HCT116 (cell line): ENCODE measurements at regions not wholly inside any gene's neighbourhood (a gene's known extent, or its start where the extent isn't known, plus 50 kb on each side); places are given as distances from the start of the nearest gene placed in this dataset.

Experiments
- ATAC-seq: fragments of 200-7000 bp; cut with Tn5 transposase; 2 replicates; pipeline ENCODE4 v1.9.1; 2020; ENCODE audit warnings: mild to moderate bottlenecking, moderate library complexity
- BruUV-seq: library from RNA; stranded (reverse); fragments of 400-500 nt; replicated peaks from 2 replicates; lab custom pipeline; 2021; lab: Mats Ljungman, UMichigan
- CTCF ChIA-PET: fragments of 300-600 bp; sonication (Branson Sonifier 250); formaldehyde crosslinking; loops from one replicate; lab custom pipeline; 2021; ENCODE audit warnings: antibody characterized with exemption; lab: Charles Lee
- POLR2A ChIA-PET: fragments of 300-600, 350-600 bp; sonication (Branson Sonifier 250); formaldehyde crosslinking; loops from one replicate; lab custom pipeline; 2021; ENCODE audit warnings: antibody characterized with exemption; lab: Charles Lee
- RAD21 ChIA-PET, 2 experiments: fragments of 300-600 bp; sonication (Branson Sonifier 250); formaldehyde crosslinking; loops; one replicate each; lab custom pipeline; 2023; ENCODE audit warnings: low total read pairs in 2 of 2; ENCODE audit not compliant: uncharacterized antibody in 2 of 2, unreplicated experiment in 2 of 2, low non-redundant PET in 1 of 2; lab: Charles Lee
- DNase-seq: peaks from one replicate; pipeline ENCODE4 v3.0.0-alpha.2; 2010; ENCODE audit warnings: low read depth, low spot score
- H2AFZ ChIP-seq: fragments of 200-600 bp; shearing (Covaris generic), sonication (generic); 2 replicates; pipeline ENCODE4 v1.6.1; 2017; ENCODE audit warnings: low read depth, mixed run types, mixed read lengths, antibody characterized with exemption, low read length; ENCODE audit not compliant: poor library complexity, severe bottlenecking
- H3K27ac ChIP-seq: 2 replicates; pipeline ENCODE4 v1.5.1; 2012; ENCODE audit warnings: low read depth, low read length
- H3K27me3 ChIP-seq: fragments of 200-600 bp; sonication (generic); 2 replicates; pipeline ENCODE4 v1.6.1; 2016; ENCODE audit warnings: mixed run types, low read length, mixed read lengths; ENCODE audit not compliant: insufficient read depth
- H3K36me3 ChIP-seq, 2 experiments: fragments of 200-500 bp in 1 of 2; fragments of 200-600 bp in 1 of 2; sonication (Bioruptor generic) in 1 of 2; sonication (generic) in 1 of 2; 2 replicates each; pipeline versions ENCODE4 v1.5.1 to v1.6.1; 2014 to 2016; ENCODE audit warnings: low read length in 2 of 2, inconsistent platforms in 1 of 2, mixed read lengths in 1 of 2, mixed run types in 1 of 2; ENCODE audit not compliant: insufficient read depth in 2 of 2, control insufficient read depth in 1 of 2
- H3K4me1 ChIP-seq, 2 experiments: fragments of 200-600 bp in 1 of 2; sonication (generic) in 1 of 2; 2 replicates each; pipeline versions ENCODE4 v1.5.1 to v1.6.1; 2012 to 2017; ENCODE audit warnings: low read length in 2 of 2, inconsistent platforms in 1 of 2, mild to moderate bottlenecking in 1 of 2, mixed read lengths in 1 of 2, mixed run types in 1 of 2, moderate library complexity in 1 of 2; ENCODE audit not compliant: insufficient read depth in 2 of 2, control insufficient read depth in 1 of 2
- H3K4me2 ChIP-seq: fragments of 200-600 bp; sonication (generic); 2 replicates; pipeline ENCODE4 v1.6.1; 2017; ENCODE audit warnings: mixed run types, low read length, mixed read lengths
- H3K4me3 ChIP-seq, 2 experiments: fragments of 200-600 bp in 1 of 2; sonication (generic) in 1 of 2; replicated peaks in 1 of 2; 2 replicates each; pipeline ENCODE4 v1.5.1; 2011 to 2016; ENCODE audit warnings: low read length in 2 of 2, control low read depth in 1 of 2, low read depth in 1 of 2, mild to moderate bottlenecking in 1 of 2, mixed read lengths in 1 of 2, mixed run types in 1 of 2
- H3K79me2 ChIP-seq: fragments of 200-600 bp; sonication (generic); 2 replicates; pipeline ENCODE4 v1.6.1; 2017; ENCODE audit warnings: mild to moderate bottlenecking, mixed run types, low read length, moderate library complexity, mixed read lengths; ENCODE audit not compliant: insufficient read depth
- H3K9ac ChIP-seq: fragments of 200-600 bp; sonication (generic); 2 replicates; pipeline ENCODE4 v1.6.1; 2016; ENCODE audit warnings: low read length, mixed read lengths
- H3K9me2 ChIP-seq: fragments of 200-600 bp; sonication (generic), shearing (Covaris generic); 2 replicates; pipeline ENCODE4 v1.6.1; 2017; ENCODE audit warnings: mixed run types, mild to moderate bottlenecking, moderate library complexity; ENCODE audit not compliant: insufficient read depth
- H3K9me3 ChIP-seq, 2 experiments: fragments of 200-500 bp in 1 of 2; fragments of 200-600 bp in 1 of 2; sonication (Bioruptor generic) in 1 of 2; sonication (generic) in 1 of 2; 2 replicates each; pipeline ENCODE4 v1.6.1; 2014 to 2017; ENCODE audit warnings: low read length in 2 of 2, mixed read lengths in 2 of 2, inconsistent platforms in 1 of 2, low read depth in 1 of 2, mild to moderate bottlenecking in 1 of 2, mixed run types in 1 of 2, moderate library complexity in 1 of 2; ENCODE audit not compliant: control insufficient read depth in 1 of 2, insufficient read depth in 1 of 2
- H4K20me1 ChIP-seq: fragments of 200-600 bp; sonication (generic), shearing (Covaris generic); 2 replicates; pipeline ENCODE4 v1.6.1; 2017; ENCODE audit warnings: mixed run types, mild to moderate bottlenecking, moderate library complexity; ENCODE audit not compliant: insufficient read depth
- ATF3 ChIP-seq: IDR thresholded peaks from 2 replicates; pipeline ENCODE4 v1.6.1; 2012
- CBX3 ChIP-seq: IDR thresholded peaks from 2 replicates; pipeline ENCODE4 v1.6.1; 2012; ENCODE audit warnings: low read depth
- CTCF ChIP-seq, 3 experiments: fragments of 200-600 bp in 1 of 3; sonication (generic) in 1 of 3; IDR thresholded peaks in 2 of 3; conservative IDR thresholded peaks in 1 of 3; 2 replicates each; pipeline ENCODE4 v1.5.1; 2012 to 2017; ENCODE audit warnings: low read depth in 2 of 3, low read length in 2 of 3, antibody characterized with exemption in 1 of 3, borderline replicate concordance in 1 of 3, control low read depth in 1 of 3, mild to moderate bottlenecking in 1 of 3, mixed read lengths in 1 of 3, mixed run types in 1 of 3, moderate library complexity in 1 of 3; ENCODE audit not compliant: insufficient read depth in 1 of 3
- EGR1 ChIP-seq: IDR thresholded peaks from 2 replicates; pipeline ENCODE4 v1.6.1; 2012; ENCODE audit warnings: low read depth
- ELF1 ChIP-seq: IDR thresholded peaks from 2 replicates; pipeline ENCODE4 v1.6.1; 2012; ENCODE audit warnings: low read depth, borderline replicate concordance
- EZH2 ChIP-seq: fragments of 200-600 bp; sonication (generic); IDR thresholded peaks from 2 replicates; pipeline ENCODE4 v1.6.1; 2017; ENCODE audit warnings: antibody characterized with exemption, mixed run types
- FOSL1 ChIP-seq: IDR thresholded peaks from 2 replicates; pipeline ENCODE4 v1.6.1; 2012; ENCODE audit warnings: low read depth
- JUND ChIP-seq: IDR thresholded peaks from 2 replicates; pipeline ENCODE4 v1.6.1; 2012
- MAX ChIP-seq: IDR thresholded peaks from 2 replicates; pipeline ENCODE4 v1.6.1; 2012
- POLR2A ChIP-seq: IDR thresholded peaks from 2 replicates; pipeline ENCODE4 v1.7.0; 2011; ENCODE audit warnings: borderline replicate concordance; ENCODE audit not compliant: insufficient read depth, insufficient read length; ENCODE audit errors: extremely low read depth
- RAD21 ChIP-seq: IDR thresholded peaks from 2 replicates; pipeline ENCODE4 v1.6.1; 2012; ENCODE audit warnings: low read depth, mild to moderate bottlenecking
- REST ChIP-seq: IDR thresholded peaks from 2 replicates; pipeline ENCODE4 v1.6.1; 2012; ENCODE audit warnings: low read depth
- SIN3A ChIP-seq: IDR thresholded peaks from 2 replicates; pipeline ENCODE4 v1.6.1; 2012; ENCODE audit warnings: low read depth
- SP1 ChIP-seq: IDR thresholded peaks from 2 replicates; pipeline ENCODE4 v1.6.1; 2012; ENCODE audit warnings: low read depth
- SRF ChIP-seq: IDR thresholded peaks from 2 replicates; pipeline ENCODE4 v1.6.1; 2012; ENCODE audit warnings: low read depth
- TCF7L2 ChIP-seq: IDR thresholded peaks from 2 replicates; pipeline ENCODE4 v1.7.0; 2011; ENCODE audit warnings: borderline replicate concordance, inconsistent platforms; ENCODE audit not compliant: insufficient read depth, insufficient read length; ENCODE audit errors: extremely low read depth
- YY1 ChIP-seq: IDR thresholded peaks from 2 replicates; pipeline ENCODE4 v1.6.1; 2011; ENCODE audit warnings: low read length, low read depth, moderate library complexity, mild to moderate bottlenecking; ENCODE audit not compliant: insufficient replicate concordance; ENCODE audit errors: extremely low read depth
- ZNF274 ChIP-seq: fragments of 200-500 bp; sonication (Bioruptor generic); IDR thresholded peaks from 2 replicates; pipeline ENCODE4 v1.6.1; 2014; ENCODE audit warnings: mild to moderate bottlenecking, low read depth, low read length, inconsistent platforms
- intact Hi-C: fragments of 100-400 bp; cut with micrococcal nuclease; formaldehyde crosslinking; loops from 2 replicates; pipeline ENCODE4 v1.10.0; 2022

- RAD21 ChIA-PET, result no interaction called here
- Histone ChIP-seq H3K4me1 (no peaks in the 10 kb centered on the region), H2AFZ (no peak overlapping the region), H3K27me3 (no peaks in the 10 kb centered on the region; the same call in none of the 2 replicates), H3K79me2 (no peaks in the 10 kb centered on the region), H3K4me3 (no peak overlapping the region), H3K4me2 (no peak overlapping the region), H3K27ac (no peak overlapping the region), H3K9ac (no peak overlapping the region), H4K20me1 (no peaks in the 10 kb centered on the region), H3K9me3 (no peaks in the 10 kb centered on the region), H3K36me3 (no peaks in the 10 kb centered on the region), H3K9me2 (no peaks in the 10 kb centered on the region)
- POLR2A ChIA-PET, result no interaction called here
- DNase-seq (no peak), ATAC-seq (no peak)
- no TSS peak for BruUV-seq
- CTCF ChIA-PET, result no interaction called here
- intact Hi-C loops, result no loop called here
- TF ChIP-seq EGR1, result no peak
- TF ChIP-seq TCF7L2, result no peak
- no peak for TF ChIP-seq ATF3
- no peak for TF ChIP-seq POLR2A
- no peak for TF ChIP-seq SRF
- TF ChIP-seq EZH2, result no peak
- no peak for TF ChIP-seq RAD21
- no peak for TF ChIP-seq YY1
- no peak for TF ChIP-seq MAX
- no peak for TF ChIP-seq SIN3A
- TF ChIP-seq ZNF274, result no peak
- TF ChIP-seq ELF1, result no peak
- no peak for TF ChIP-seq JUND
- no peak for TF ChIP-seq FOSL1
- no peak for TF ChIP-seq REST
- TF ChIP-seq CTCF (IDR thresholded peaks at IDR 0.05 in 2 of 3, conservative IDR thresholded peaks at IDR 0.05 in 1 of 3; ENCODE audit: borderline replicate concordance in 1 of 3, insufficient read depth in 1 of 3, low read depth in 2 of 3, low read length in 2 of 3), result no peak
- TF ChIP-seq SP1, result no peak
- TF ChIP-seq CBX3, result no peak
Measured at GRCh38 chr9:115264313-115264712, 146.4 kb upstream of the TNC start.
